Duodenal mucosa (tissue), 2 donors: ENCODE measurements at regions not wholly inside any gene's neighbourhood (a gene's known extent, or its start where the extent isn't known, plus 50 kb on each side); places are given as distances from the start of the nearest gene placed in this dataset.

ENCODE experiments used
- H3K27ac ChIP-seq: one replicate; pipeline ENCODE4 v1.7.0; 2013; ENCODE audit warnings: low read depth, low read length
- H3K27me3 ChIP-seq, 2 donors: one replicate each; pipeline ENCODE4 v1.7.0; 2013; ENCODE audit warnings: low read length in 2 of 2, control low read depth in 1 of 2; ENCODE audit not compliant: insufficient read depth in 2 of 2, control insufficient read depth in 1 of 2
- H3K36me3 ChIP-seq, 2 donors: one replicate each; pipeline ENCODE4 v1.7.0; 2013; ENCODE audit warnings: low read length in 2 of 2, control low read depth in 1 of 2; ENCODE audit not compliant: insufficient read depth in 2 of 2, control insufficient read depth in 1 of 2
- H3K4me1 ChIP-seq, 2 donors: one replicate each; pipeline ENCODE4 v1.7.0; 2013; ENCODE audit warnings: low read length in 2 of 2, control low read depth in 1 of 2; ENCODE audit not compliant: insufficient read depth in 2 of 2, control insufficient read depth in 1 of 2
- H3K4me3 ChIP-seq, 2 donors: one replicate each; pipeline ENCODE4 v1.7.0; 2013; ENCODE audit warnings: low read length in 2 of 2, low read depth in 1 of 2
- H3K9ac ChIP-seq, 2 donors: one replicate each; pipeline ENCODE4 v1.7.0; 2013; ENCODE audit warnings: low read length in 2 of 2, low read depth in 1 of 2
- H3K9me3 ChIP-seq, 2 donors: one replicate each; pipeline ENCODE4 v1.7.0; 2013; ENCODE audit warnings: low read length in 2 of 2, control low read depth in 1 of 2; ENCODE audit not compliant: control insufficient read depth in 1 of 2

- Histone ChIP-seq H3K4me3 (no peak overlapping the region), H3K4me1 (no peaks in the 10 kb centered on the region), H3K36me3 (no peaks in the 10 kb centered on the region), H3K27ac (no peak overlapping the region), H3K27me3 (no peaks in the 10 kb centered on the region), H3K9ac (no peak overlapping the region), H3K9me3 (no peaks in the 10 kb centered on the region)
Observed at GRCh38 chr3:5270666-5271371, 83.3 kb downstream of the EDEM1 start.

GRCh38 chr3:5271372-5271683 lies 83.8 kb downstream of the EDEM1 start:
- H3K9ac ChIP-seq = no peak overlapping the region
- H3K4me3 ChIP-seq = no peak overlapping the region
- H3K36me3 ChIP-seq = no peaks in the 10 kb centered on the region
- H3K27ac ChIP-seq = no peak overlapping the region
- H3K9me3 ChIP-seq = no peaks in the 10 kb centered on the region
- H3K27me3 ChIP-seq = no peaks in the 10 kb centered on the region
- no peaks in the 10 kb centered on the region for H3K4me1 ChIP-seq

DNA sequence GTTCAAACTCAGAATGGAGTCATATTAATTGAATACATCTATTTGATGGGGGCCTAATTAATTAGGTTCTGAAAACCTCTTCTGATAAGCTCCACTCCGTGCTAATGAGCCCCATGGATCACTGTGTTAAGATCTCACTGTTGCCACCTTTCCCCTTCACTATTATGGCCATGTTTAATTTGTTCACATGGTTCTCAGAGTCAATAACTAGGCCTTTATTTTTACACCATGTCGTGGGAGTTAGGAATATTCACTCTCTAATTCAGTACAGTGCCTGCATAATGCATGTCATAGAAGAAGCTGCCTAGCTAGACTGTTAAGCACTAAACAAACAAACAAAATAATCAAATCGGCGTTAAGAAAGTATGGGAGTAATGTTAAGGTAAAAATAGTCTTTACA lies 84.9 kb downstream of the EDEM1 start:
- no peaks in the 10 kb centered on the region for H3K4me1 ChIP-seq
- H3K36me3 ChIP-seq = no peaks in the 10 kb centered on the region
- no peak overlapping the region for H3K27ac ChIP-seq
- H3K9ac ChIP-seq = no peak overlapping the region
- H3K9me3 ChIP-seq = no peaks in the 10 kb centered on the region
- H3K4me3 ChIP-seq = no peak overlapping the region
- H3K27me3 ChIP-seq = no peaks in the 10 kb centered on the region

- H3K4me1 ChIP-seq = no peaks in the 10 kb centered on the region
- no peak overlapping the region for H3K4me3 ChIP-seq
- no peaks in the 10 kb centered on the region for H3K9me3 ChIP-seq
- H3K36me3 ChIP-seq = no peaks in the 10 kb centered on the region
- H3K9ac ChIP-seq = no peak overlapping the region
- no peaks in the 10 kb centered on the region for H3K27me3 ChIP-seq
- H3K27ac ChIP-seq = no peak overlapping the region
Observed at GRCh38 chr3:5274091-5274490, 86.6 kb downstream of the EDEM1 start.

DNA sequence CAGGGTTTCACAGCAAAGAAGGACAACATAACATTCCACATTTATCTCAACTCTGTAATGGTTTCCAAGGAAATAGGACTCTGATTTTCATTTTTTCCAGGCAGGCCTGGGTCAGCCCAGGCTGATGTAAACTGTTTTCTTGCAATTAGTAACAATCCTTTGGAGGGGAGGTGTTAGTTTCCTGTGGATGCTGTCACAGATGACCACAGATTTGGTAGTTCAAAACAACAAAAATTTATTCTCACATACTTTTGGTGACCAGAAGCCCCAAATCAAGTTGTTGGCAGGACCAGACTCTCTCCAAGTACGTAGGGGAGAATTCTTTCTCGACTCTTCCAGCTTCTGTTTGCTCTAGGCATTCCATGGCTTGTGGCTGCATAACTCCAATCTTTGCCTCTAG lies 88.0 kb downstream of the EDEM1 start:
- H3K9me3 ChIP-seq = no peaks in the 10 kb centered on the region
- H3K36me3 ChIP-seq = no peaks in the 10 kb centered on the region
- no peaks in the 10 kb centered on the region for H3K27me3 ChIP-seq
- H3K4me1 ChIP-seq = no peaks in the 10 kb centered on the region
- no peak overlapping the region for H3K9ac ChIP-seq
- no peak overlapping the region for H3K27ac ChIP-seq
- no peak overlapping the region for H3K4me3 ChIP-seq

GRCh38 chr3:5276934-5277333 lies 89.4 kb downstream of the EDEM1 start:
- Histone ChIP-seq H3K4me3 (no peak overlapping the region), H3K4me1 (no peaks in the 10 kb centered on the region), H3K9me3 (peaks cover under 1 to 5% of the 10 kb centered on the region in 2 donors), H3K27ac (no peak overlapping the region), H3K36me3 (no peaks in the 10 kb centered on the region), H3K9ac (no peak overlapping the region), H3K27me3 (no peaks in the 10 kb centered on the region)

DNA sequence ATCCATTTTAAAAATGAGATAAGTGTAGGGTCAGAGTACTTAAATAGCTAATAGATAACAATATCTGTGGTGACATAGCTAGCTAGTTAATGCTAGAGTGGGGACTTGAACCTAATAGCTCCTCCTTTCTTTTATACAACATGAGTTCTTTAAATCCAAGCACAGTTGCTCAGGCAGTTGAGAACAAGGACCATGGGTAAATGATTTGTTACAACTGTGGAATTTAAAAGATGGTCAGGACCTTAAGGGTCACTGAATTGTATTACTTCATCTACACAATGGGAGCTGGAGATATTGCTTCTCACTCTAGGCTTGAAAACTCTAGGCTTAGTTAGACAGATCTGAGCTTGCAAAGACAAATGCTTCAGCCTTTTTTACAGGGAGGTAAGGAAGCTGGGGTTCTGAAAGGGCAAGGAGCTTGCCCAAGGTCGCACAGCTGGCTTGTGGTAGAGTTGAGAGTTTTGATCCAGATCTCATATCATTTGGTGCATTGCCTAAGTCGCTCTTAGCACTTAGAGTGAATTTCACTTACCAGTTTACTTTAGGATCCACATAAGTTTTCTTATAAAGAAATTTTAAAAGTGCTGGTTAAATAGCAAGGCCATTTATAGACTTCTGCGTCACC lies 90.2 kb downstream of the EDEM1 start:
- H3K4me1 ChIP-seq = no peaks in the 10 kb centered on the region
- H3K9me3 ChIP-seq = peaks cover 2 to 8% of the 10 kb centered on the region in 2 donors
- no peak overlapping the region for H3K27ac ChIP-seq
- no peaks in the 10 kb centered on the region for H3K27me3 ChIP-seq
- H3K36me3 ChIP-seq = no peaks in the 10 kb centered on the region
- H3K9ac ChIP-seq = no peak overlapping the region
- no peak overlapping the region for H3K4me3 ChIP-seq

DNA sequence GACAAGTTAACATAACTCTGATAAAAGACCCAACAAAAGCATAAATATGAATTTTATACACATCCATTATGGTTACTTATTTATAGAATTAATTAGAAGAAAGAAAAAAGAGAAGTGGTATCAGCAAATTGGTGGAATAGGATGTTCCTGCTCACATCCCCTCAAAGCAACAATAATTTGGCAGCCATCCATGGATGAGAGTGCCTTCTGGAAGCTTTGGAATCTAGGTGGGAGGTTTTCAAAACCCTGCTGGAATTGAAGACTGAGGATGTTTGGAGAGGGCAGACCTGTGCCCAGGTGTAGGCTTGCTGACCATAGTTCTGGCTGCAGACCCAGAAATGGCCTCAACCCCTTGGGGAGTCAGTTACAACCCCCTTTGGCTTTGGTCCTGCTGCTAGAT lies 91.2 kb downstream of the EDEM1 start:
- H3K27me3 ChIP-seq = no peaks in the 10 kb centered on the region
- no peak overlapping the region for H3K27ac ChIP-seq
- no peak overlapping the region for H3K9ac ChIP-seq
- H3K4me1 ChIP-seq = no peaks in the 10 kb centered on the region
- peaks cover 2 to 8% of the 10 kb centered on the region in 2 donors for H3K9me3 ChIP-seq
- no peaks in the 10 kb centered on the region for H3K36me3 ChIP-seq
- H3K4me3 ChIP-seq = no peak overlapping the region

DNA sequence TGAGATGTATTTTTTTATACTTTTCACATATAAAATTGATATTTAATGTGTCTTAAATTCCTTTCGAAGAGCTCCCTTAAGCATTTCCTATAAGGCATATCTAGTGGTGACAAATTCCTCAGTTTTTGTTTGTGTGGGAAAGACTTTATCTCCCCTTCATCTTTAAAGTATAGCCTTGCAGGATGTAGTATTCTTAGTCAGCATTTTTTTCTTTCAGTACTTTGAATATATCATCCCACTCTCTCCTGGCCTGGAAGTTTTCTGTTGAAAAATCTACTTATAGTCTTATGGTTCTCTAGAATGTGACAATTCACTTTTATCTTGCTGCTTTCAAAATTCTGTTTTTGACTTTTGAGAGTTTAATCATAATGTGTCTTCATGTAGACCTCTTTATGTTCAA lies 95.2 kb downstream of the EDEM1 start:
- no peak overlapping the region for H3K9ac ChIP-seq
- H3K4me1 ChIP-seq = no peaks in the 10 kb centered on the region
- H3K27me3 ChIP-seq = no peaks in the 10 kb centered on the region
- H3K9me3 ChIP-seq = peaks cover 2 to 8% of the 10 kb centered on the region in 2 donors
- no peaks in the 10 kb centered on the region for H3K36me3 ChIP-seq
- H3K27ac ChIP-seq = no peak overlapping the region
- H3K4me3 ChIP-seq = no peak overlapping the region

DNA sequence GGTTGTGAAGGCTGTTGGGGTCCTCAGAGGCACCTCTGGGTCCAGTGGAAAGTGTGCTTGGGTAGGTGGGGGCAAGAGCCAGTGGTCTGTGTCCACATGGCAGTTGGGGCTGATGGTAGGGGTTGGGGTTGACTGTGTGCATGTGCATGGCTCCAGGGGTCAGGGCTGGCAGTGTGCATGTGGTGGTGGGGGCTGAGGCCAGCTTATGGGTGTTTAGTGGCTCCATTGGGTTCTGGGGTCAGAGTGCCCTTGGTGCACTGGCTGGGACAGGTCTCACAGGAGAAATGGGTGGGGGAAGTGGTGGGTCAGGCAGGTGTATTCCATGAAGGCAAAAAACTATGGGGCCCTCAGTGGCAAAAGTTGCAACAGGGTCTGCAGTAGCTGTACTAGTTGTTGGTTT lies 97.9 kb downstream of the EDEM1 start:
- H3K36me3 ChIP-seq = no peaks in the 10 kb centered on the region
- H3K4me3 ChIP-seq = no peak overlapping the region
- H3K9ac ChIP-seq = no peak overlapping the region
- peaks cover 2 to 8% of the 10 kb centered on the region in 2 donors for H3K9me3 ChIP-seq
- H3K27me3 ChIP-seq = no peaks in the 10 kb centered on the region
- no peaks in the 10 kb centered on the region for H3K4me1 ChIP-seq
- no peak overlapping the region for H3K27ac ChIP-seq
